ENCODE measurements at regions not wholly inside any gene's neighbourhood (a gene's known extent, or its start where the extent isn't known, plus 50 kb on each side); places are given as distances from the start of the nearest gene placed in this dataset.

- no peak overlapping the region for H3K4me3 Mint-ChIP-seq (ENCODE audit: unreplicated experiment)
- no peak overlapping the region for H3K27ac Mint-ChIP-seq (ENCODE audit: unreplicated experiment)
- H3K4me1 Mint-ChIP-seq (ENCODE audit: low read depth, unreplicated experiment), result peaks cover 16% of the 10 kb centered on the region
- Histone ChIP-seq H3K36me3 (ENCODE audit: control insufficient read depth, insufficient read depth, low read length) (no peaks in the 10 kb centered on the region), H3K4me1 (peaks cover 19% of the 10 kb centered on the region), H3K9me3 (no peaks in the 10 kb centered on the region), H3K4me3 (ENCODE audit: low read depth, low read length) (no peak overlapping the region), H3K27me3 (replicated peaks; ENCODE audit: control insufficient read depth, insufficient read depth, low read length) (no peaks in the 10 kb centered on the region)
- no peak for TF ChIP-seq CTCF (IDR thresholded peaks at IDR 0.05; ENCODE audit: insufficient read depth in 1 of 2, low read depth in 1 of 2, low read length in 1 of 2, severe bottlenecking in 1 of 2, unreplicated experiment in 1 of 2)
- no peaks in the 10 kb centered on the region for H3K27me3 Mint-ChIP-seq (ENCODE audit: insufficient read depth, unreplicated experiment)
- intact Hi-C loops (cut with micrococcal nuclease; ENCODE audit: unreplicated experiment), result no loop called here
- no TSS peak for BruUV-seq (replicated peaks)
- ChIA-PET POLR2A (no interaction called here), CTCF (no interaction called here)
- H3K36me3 Mint-ChIP-seq (ENCODE audit: insufficient read depth, unreplicated experiment), result peaks cover 13% of the 10 kb centered on the region
- H3K9me3 Mint-ChIP-seq (ENCODE audit: unreplicated experiment), result no peaks in the 10 kb centered on the region
- no peak for DNase-seq
Measured at GRCh38 chr4:11611868-11612267, 183.2 kb upstream of the HS3ST1 start.

- no TSS peak for BruUV-seq (replicated peaks)
- Mint-ChIP-seq H3K4me1 (ENCODE audit: low read depth, unreplicated experiment) (peaks cover 13% of the 10 kb centered on the region), H3K27ac (ENCODE audit: unreplicated experiment) (no peak overlapping the region), H3K4me3 (ENCODE audit: unreplicated experiment) (no peak overlapping the region), H3K27me3 (ENCODE audit: insufficient read depth, unreplicated experiment) (no peaks in the 10 kb centered on the region), H3K36me3 (ENCODE audit: insufficient read depth, unreplicated experiment) (peaks cover 12% of the 10 kb centered on the region), H3K9me3 (ENCODE audit: unreplicated experiment) (no peaks in the 10 kb centered on the region)
- POLR2A ChIA-PET, result no interaction called here
- H3K9me3 ChIP-seq, result no peaks in the 10 kb centered on the region
- no peak overlapping the region for H3K4me3 ChIP-seq (ENCODE audit: low read depth, low read length)
- no peak for TF ChIP-seq CTCF (IDR thresholded peaks at IDR 0.05; ENCODE audit: insufficient read depth in 1 of 2, low read depth in 1 of 2, low read length in 1 of 2, severe bottlenecking in 1 of 2, unreplicated experiment in 1 of 2)
- CTCF ChIA-PET, result no interaction called here
- H3K4me1 ChIP-seq, result peaks cover 13% of the 10 kb centered on the region
- DNase-seq, result no peak
- intact Hi-C loops (cut with micrococcal nuclease; ENCODE audit: unreplicated experiment), result no loop called here
- no peaks in the 10 kb centered on the region for H3K27me3 ChIP-seq (replicated peaks; ENCODE audit: control insufficient read depth, insufficient read depth, low read length)
- H3K36me3 ChIP-seq (ENCODE audit: control insufficient read depth, insufficient read depth, low read length), result no peaks in the 10 kb centered on the region
Measured at GRCh38 chr4:11609751-11610150, 181.1 kb upstream of the HS3ST1 start.

GRCh38 chr4:11608992-11609391 is 180.3 kb upstream of the HS3ST1 start:
- Mint-ChIP-seq H3K27ac (ENCODE audit: unreplicated experiment) (no peak overlapping the region), H3K4me1 (ENCODE audit: low read depth, unreplicated experiment) (peaks cover 6% of the 10 kb centered on the region), H3K36me3 (ENCODE audit: insufficient read depth, unreplicated experiment) (peaks cover 6% of the 10 kb centered on the region), H3K9me3 (ENCODE audit: unreplicated experiment) (no peaks in the 10 kb centered on the region), H3K27me3 (ENCODE audit: insufficient read depth, unreplicated experiment) (no peaks in the 10 kb centered on the region), H3K4me3 (ENCODE audit: unreplicated experiment) (no peak overlapping the region)
- H3K36me3 ChIP-seq (ENCODE audit: control insufficient read depth, insufficient read depth, low read length), result no peaks in the 10 kb centered on the region
- H3K4me1 ChIP-seq, result peaks cover 6% of the 10 kb centered on the region
- H3K4me3 ChIP-seq (ENCODE audit: low read depth, low read length), result no peak overlapping the region
- no peak for TF ChIP-seq CTCF (IDR thresholded peaks at IDR 0.05; ENCODE audit: insufficient read depth in 1 of 2, low read depth in 1 of 2, low read length in 1 of 2, severe bottlenecking in 1 of 2, unreplicated experiment in 1 of 2)
- no TSS peak for BruUV-seq (replicated peaks)
- no peaks in the 10 kb centered on the region for H3K9me3 ChIP-seq
- intact Hi-C loops (cut with micrococcal nuclease; ENCODE audit: unreplicated experiment), result no loop called here
- POLR2A ChIA-PET, result no interaction called here
- no peaks in the 10 kb centered on the region for H3K27me3 ChIP-seq (replicated peaks; ENCODE audit: control insufficient read depth, insufficient read depth, low read length)
- CTCF ChIA-PET, result no interaction called here
- no peak for DNase-seq

Measured in Caco-2 (cell line).